ENCODE measurements at regions not wholly inside any gene's neighbourhood (a gene's known extent, or its start where the extent isn't known, plus 50 kb on each side); places are given as distances from the start of the nearest gene placed in this dataset.
"Not testable (repeated sequence)": the region's sequence is repeated elsewhere in the genome, so short reads cannot be mapped to it uniquely, and the experiment has no call there.

- not testable (repeated sequence) for TF ChIP-seq CTCF (IDR thresholded peaks at IDR 0.05; ENCODE audit: control extremely low read depth in 1 of 3, insufficient read depth in 1 of 3, low read depth in 1 of 3, low read length in 3 of 3); EZH2 (IDR thresholded peaks at IDR 0.05; ENCODE audit: low read depth, low read length, severe bottlenecking); EGR1 (IDR thresholded peaks at IDR 0.05; ENCODE audit: borderline replicate concordance, low read depth, low read length); E2F6 (IDR thresholded peaks at IDR 0.05); SP2 (IDR thresholded peaks at IDR 0.05; ENCODE audit: low read length); KDM1A (IDR thresholded peaks at IDR 0.05; ENCODE audit: borderline replicate concordance, low read length); POLR2A (IDR thresholded peaks at IDR 0.05; ENCODE audit: control extremely low read depth in 1 of 2, low read depth in 2 of 2, low read length in 2 of 2); CHD7 (IDR thresholded peaks at IDR 0.05; ENCODE audit: insufficient replicate concordance, low read length); CHD1 (IDR thresholded peaks at IDR 0.05; ENCODE audit: low read depth, low read length); SRF (IDR thresholded peaks at IDR 0.05; ENCODE audit: low read depth, low read length); MAX (IDR thresholded peaks at IDR 0.05); CHD2 (IDR thresholded peaks at IDR 0.05; ENCODE audit: low read length); RFX5 (IDR thresholded peaks at IDR 0.05; ENCODE audit: borderline replicate concordance, low read depth, low read length)
Observed at GRCh38 chr2:95753812-95754211, 162.0 kb downstream of the TRIM43 start.

Measured in H1 (cell line).